ENCODE measurements at regions not wholly inside any gene's neighbourhood (a gene's known extent, or its start where the extent isn't known, plus 50 kb on each side); places are given as distances from the start of the nearest gene placed in this dataset.

- H3K4me3 Mint-ChIP-seq, result no peak overlapping the region
- peaks cover 14% of the 10 kb centered on the region for H3K27me3 Mint-ChIP-seq
- H3K4me1 Mint-ChIP-seq, result no peaks in the 10 kb centered on the region
- H3K36me3 Mint-ChIP-seq, result no peaks in the 10 kb centered on the region
- H3K27ac Mint-ChIP-seq, result no peak overlapping the region
- no peak for ATAC-seq
- no peaks in the 10 kb centered on the region for H3K9me3 Mint-ChIP-seq
Observed at GRCh38 chr1:182280504-182280900, 111.1 kb downstream of the GLUL start.

- peaks cover 14% of the 10 kb centered on the region for H3K27me3 Mint-ChIP-seq
- H3K36me3 Mint-ChIP-seq, result no peaks in the 10 kb centered on the region
- H3K4me3 Mint-ChIP-seq, result no peak overlapping the region
- H3K9me3 Mint-ChIP-seq, result no peaks in the 10 kb centered on the region
- no peak overlapping the region for H3K27ac Mint-ChIP-seq
- ATAC-seq, result no peak
- no peaks in the 10 kb centered on the region for H3K4me1 Mint-ChIP-seq
Observed at GRCh38 chr1:182279724-182280503, 111.7 kb downstream of the GLUL start.

- no peak for ATAC-seq
- Mint-ChIP-seq H3K27me3 (peaks cover 14% of the 10 kb centered on the region), H3K27ac (no peak overlapping the region), H3K4me1 (no peaks in the 10 kb centered on the region), H3K36me3 (no peaks in the 10 kb centered on the region), H3K4me3 (no peak overlapping the region), H3K9me3 (no peaks in the 10 kb centered on the region)
Observed at GRCh38 chr1:182279302-182279701, 112.3 kb downstream of the GLUL start.

GRCh38 chr1:182278144-182279054 lies 113.2 kb downstream of the GLUL start:
- Mint-ChIP-seq H3K36me3 (no peaks in the 10 kb centered on the region), H3K27me3 (peaks cover 14% of the 10 kb centered on the region), H3K9me3 (no peaks in the 10 kb centered on the region), H3K4me3 (no peak overlapping the region), H3K27ac (no peak overlapping the region), H3K4me1 (no peaks in the 10 kb centered on the region)
- no peak for ATAC-seq

- Mint-ChIP-seq H3K36me3 (no peaks in the 10 kb centered on the region), H3K9me3 (no peaks in the 10 kb centered on the region), H3K27me3 (no peaks in the 10 kb centered on the region), H3K4me1 (no peaks in the 10 kb centered on the region), H3K4me3 (no peak overlapping the region), H3K27ac (no peak overlapping the region)
- no peak for ATAC-seq
Observed at GRCh38 chr1:182275271-182275670, 116.3 kb downstream of the GLUL start.

GRCh38 chr1:182274618-182275017 lies 117.0 kb downstream of the GLUL start:
- H3K27me3 Mint-ChIP-seq, result peaks cover 2% of the 10 kb centered on the region
- no peak overlapping the region for H3K4me3 Mint-ChIP-seq
- H3K36me3 Mint-ChIP-seq, result no peaks in the 10 kb centered on the region
- H3K9me3 Mint-ChIP-seq, result no peaks in the 10 kb centered on the region
- no peak overlapping the region for H3K27ac Mint-ChIP-seq
- no peaks in the 10 kb centered on the region for H3K4me1 Mint-ChIP-seq
- ATAC-seq, result no peak

- H3K36me3 Mint-ChIP-seq, result no peaks in the 10 kb centered on the region
Observed at GRCh38 chr1:182270731-182271130, 120.9 kb downstream of the GLUL start.

GRCh38 chr1:182269097-182269496 lies 122.5 kb downstream of the GLUL start:
- H3K27ac Mint-ChIP-seq, result no peak overlapping the region

More at GRCh38 chr1:182270731-182271130, 120.9 kb downstream of the GLUL start:
- Mint-ChIP-seq H3K9me3 (no peaks in the 10 kb centered on the region), H3K4me1 (no peaks in the 10 kb centered on the region), H3K27ac (no peak overlapping the region), H3K4me3 (no peak overlapping the region), H3K27me3 (peaks cover 15% of the 10 kb centered on the region)
- no peak for ATAC-seq

GRCh38 chr1:182268669-182269068 lies 122.9 kb downstream of the GLUL start:
- H3K4me1 Mint-ChIP-seq, result no peaks in the 10 kb centered on the region
- H3K36me3 Mint-ChIP-seq, result no peaks in the 10 kb centered on the region
- H3K27ac Mint-ChIP-seq, result no peak overlapping the region

More at GRCh38 chr1:182269097-182269496, 122.5 kb downstream of the GLUL start:
- no peaks in the 10 kb centered on the region for H3K36me3 Mint-ChIP-seq
- no peak for ATAC-seq
- no peak overlapping the region for H3K4me3 Mint-ChIP-seq
- H3K4me1 Mint-ChIP-seq, result no peaks in the 10 kb centered on the region
- peaks cover 15% of the 10 kb centered on the region for H3K27me3 Mint-ChIP-seq
- H3K9me3 Mint-ChIP-seq, result no peaks in the 10 kb centered on the region

GRCh38 chr1:182264185-182264584 lies 127.4 kb downstream of the GLUL start:
- ATAC-seq, result no peak
- Mint-ChIP-seq H3K27me3 (peaks cover 9% of the 10 kb centered on the region), H3K4me1 (peaks cover 7% of the 10 kb centered on the region), H3K36me3 (no peaks in the 10 kb centered on the region), H3K27ac (no peak overlapping the region), H3K9me3 (no peaks in the 10 kb centered on the region), H3K4me3 (no peak overlapping the region)

More at GRCh38 chr1:182268669-182269068, 122.9 kb downstream of the GLUL start:
- H3K4me3 Mint-ChIP-seq, result no peak overlapping the region
- no peaks in the 10 kb centered on the region for H3K9me3 Mint-ChIP-seq
- H3K27me3 Mint-ChIP-seq, result peaks cover 15% of the 10 kb centered on the region
- ATAC-seq, result no peak

GRCh38 chr1:182263706-182264105 lies 127.9 kb downstream of the GLUL start:
- H3K27ac Mint-ChIP-seq, result no peak overlapping the region
- peaks cover 4% of the 10 kb centered on the region for H3K27me3 Mint-ChIP-seq
- no peaks in the 10 kb centered on the region for H3K36me3 Mint-ChIP-seq
- peaks cover 8% of the 10 kb centered on the region for H3K4me1 Mint-ChIP-seq
- no peak for ATAC-seq
- no peaks in the 10 kb centered on the region for H3K9me3 Mint-ChIP-seq
- H3K4me3 Mint-ChIP-seq, result no peak overlapping the region

GRCh38 chr1:182262425-182262824 lies 129.2 kb downstream of the GLUL start:
- Mint-ChIP-seq H3K27ac (no peak overlapping the region), H3K36me3 (no peaks in the 10 kb centered on the region), H3K4me1 (peaks cover 8% of the 10 kb centered on the region), H3K9me3 (no peaks in the 10 kb centered on the region), H3K4me3 (no peak overlapping the region), H3K27me3 (no peaks in the 10 kb centered on the region)
- no peak for ATAC-seq

GRCh38 chr1:182261655-182262054 lies 129.9 kb downstream of the GLUL start:
- Mint-ChIP-seq H3K9me3 (no peaks in the 10 kb centered on the region), H3K36me3 (no peaks in the 10 kb centered on the region), H3K27ac (no peak overlapping the region), H3K27me3 (no peaks in the 10 kb centered on the region), H3K4me3 (no peak overlapping the region), H3K4me1 (peaks cover 8% of the 10 kb centered on the region)
- ATAC-seq, result no peak

GRCh38 chr1:182260516-182260915 lies 131.1 kb downstream of the GLUL start:
- H3K9me3 Mint-ChIP-seq, result no peaks in the 10 kb centered on the region
- H3K27ac Mint-ChIP-seq, result no peak overlapping the region
- peaks cover 8% of the 10 kb centered on the region for H3K4me1 Mint-ChIP-seq
- ATAC-seq, result no peak
- H3K4me3 Mint-ChIP-seq, result no peak overlapping the region
- no peaks in the 10 kb centered on the region for H3K27me3 Mint-ChIP-seq
- no peaks in the 10 kb centered on the region for H3K36me3 Mint-ChIP-seq

GRCh38 chr1:182259968-182260367 lies 131.6 kb downstream of the GLUL start:
- no peaks in the 10 kb centered on the region for H3K36me3 Mint-ChIP-seq
- no peak overlapping the region for H3K4me3 Mint-ChIP-seq
- H3K27me3 Mint-ChIP-seq, result no peaks in the 10 kb centered on the region
- no peak for ATAC-seq
- peaks cover 8% of the 10 kb centered on the region for H3K4me1 Mint-ChIP-seq
- no peak overlapping the region for H3K27ac Mint-ChIP-seq
- H3K9me3 Mint-ChIP-seq, result no peaks in the 10 kb centered on the region
